Astrocyte of the cerebellum (primary cell): ENCODE measurements at regions not wholly inside any gene's neighbourhood (a gene's known extent, or its start where the extent isn't known, plus 50 kb on each side); places are given as distances from the start of the nearest gene placed in this dataset.
"Not testable (repeated sequence)": the region's sequence is repeated elsewhere in the genome, so short reads cannot be mapped to it uniquely, and the experiment has no call there.

Experiments used
- DNase-seq: peaks from one replicate; pipeline ENCODE4 v3.0.0-alpha.2; 2011; ENCODE audit warnings: low read depth
- H3K4me3 ChIP-seq: 2 replicates; pipeline ENCODE4 v1.5.1; 2011; ENCODE audit warnings: mild to moderate bottlenecking, low read depth, low read length, moderate library complexity
- CTCF ChIP-seq: IDR thresholded peaks from 2 replicates; pipeline ENCODE4 v1.5.1; 2012; ENCODE audit warnings: low read length, low read depth, moderate library complexity, mild to moderate bottlenecking; ENCODE audit errors: missing control alignments
- in situ Hi-C: cut with HindIII; loops from 2 replicates; pipeline ENCODE4 v1.10.0; 2017; ENCODE audit warnings: low sequenced_read_pairs

DNA sequence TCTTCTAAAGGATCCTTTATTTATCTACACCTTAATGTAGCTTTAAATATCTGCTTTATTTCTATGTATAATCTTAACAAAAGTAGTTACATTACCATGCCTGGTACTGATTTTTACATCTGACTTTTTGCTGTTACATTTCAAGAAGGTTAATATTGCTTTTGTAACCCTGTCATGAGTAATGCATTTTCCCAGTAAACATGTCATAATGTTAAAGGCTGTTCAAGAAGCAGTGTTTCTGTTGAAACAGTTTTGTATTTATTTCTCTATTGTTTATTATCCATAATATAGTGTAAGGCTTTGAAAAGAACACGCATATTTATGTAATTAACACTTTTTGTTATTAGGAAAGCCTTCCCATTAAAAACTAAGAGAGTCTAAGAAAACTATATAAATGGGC is 98.5 kb upstream of the SOX2 start:
- in situ Hi-C loops = no loop called here
- TF ChIP-seq CTCF = no peak
- DNase-seq = no peak
- no peak overlapping the region for H3K4me3 ChIP-seq

- DNase-seq = no peak
- TF ChIP-seq CTCF = no peak
- no peak overlapping the region for H3K4me3 ChIP-seq
- in situ Hi-C loops = no loop called here
Observed at GRCh38 chr3:181610973-181611265, 100.8 kb upstream of the SOX2 start.

GRCh38 chr3:181610083-181610972 is 101.4 kb upstream of the SOX2 start:
- TF ChIP-seq CTCF = no peak
- in situ Hi-C loops = no loop called here
- H3K4me3 ChIP-seq = no peak overlapping the region
- no peak for DNase-seq

DNA sequence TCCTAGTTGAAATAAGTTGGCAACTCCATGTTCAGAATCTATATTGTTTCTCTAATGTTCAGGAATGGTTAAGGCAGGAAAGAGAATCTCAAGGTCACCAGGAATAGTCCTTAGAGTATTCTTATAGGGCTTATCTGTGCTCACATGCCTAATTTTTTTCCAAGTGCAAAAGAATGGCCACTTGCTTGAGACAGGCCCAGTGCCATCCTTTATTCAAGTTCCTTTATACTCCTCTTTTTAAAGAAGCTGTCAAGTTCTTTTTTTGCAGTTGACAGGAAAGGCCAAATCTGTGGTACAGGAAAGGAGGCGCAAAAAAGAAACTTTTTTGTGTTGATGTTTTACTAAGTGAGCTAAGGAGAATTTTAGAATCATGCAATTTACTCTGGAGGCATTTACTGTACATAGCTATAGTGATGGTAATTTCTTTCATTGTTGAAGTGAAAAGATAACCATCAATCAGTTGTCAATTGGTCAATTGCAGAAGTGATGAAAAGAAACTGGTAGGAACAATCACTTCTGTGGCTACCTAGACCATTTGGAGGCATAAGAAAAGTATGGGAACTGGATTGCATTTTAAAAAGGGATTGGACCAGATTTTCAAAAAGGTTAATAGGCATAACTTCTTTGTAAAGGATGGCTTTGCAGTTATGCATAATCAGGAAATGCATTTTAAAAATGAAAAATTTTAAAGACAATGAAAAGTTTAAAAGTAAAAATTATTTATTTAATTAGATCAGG is 102.5 kb upstream of the SOX2 start:
- no peak for DNase-seq
- no peak overlapping the region for H3K4me3 ChIP-seq
- in situ Hi-C loops = no loop called here
- no peak for TF ChIP-seq CTCF

DNA sequence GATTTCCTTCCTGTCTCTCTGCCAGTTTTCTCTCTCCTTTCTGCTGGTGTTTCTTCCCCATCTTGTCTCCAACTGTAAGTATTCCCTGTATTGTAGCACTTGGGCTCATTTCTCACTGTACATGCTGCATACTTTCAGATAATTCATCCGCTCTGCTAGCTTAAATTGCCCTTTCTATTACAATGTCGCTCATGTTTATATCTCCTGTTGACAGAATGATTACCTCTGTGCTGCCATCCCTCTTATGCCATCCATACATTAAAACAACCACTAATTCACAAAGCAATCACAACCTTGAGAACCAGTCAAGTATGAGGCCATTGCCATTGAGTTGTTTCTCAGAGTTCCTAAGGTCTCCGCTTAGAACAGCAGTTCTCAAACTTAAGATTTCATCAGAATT is 107.5 kb upstream of the SOX2 start:
- TF ChIP-seq CTCF = no peak
- no peak for DNase-seq
- H3K4me3 ChIP-seq = no peak overlapping the region
- in situ Hi-C loops = no loop called here

- no peak overlapping the region for H3K4me3 ChIP-seq
- in situ Hi-C loops = no loop called here
- no peak for DNase-seq
- TF ChIP-seq CTCF = no peak
Observed at GRCh38 chr3:181596126-181596525, 115.6 kb upstream of the SOX2 start.

GRCh38 chr3:181590939-181591338 is 120.8 kb upstream of the SOX2 start:
- DNase-seq = not testable (repeated sequence)

More at GRCh38 chr3:181590939-181591338, 120.8 kb upstream of the SOX2 start:
- in situ Hi-C loops, H3K4me3 ChIP-seq: not testable (repeated sequence)
